ENCODE measurements at regions not wholly inside any gene's neighbourhood (a gene's known extent, or its start where the extent isn't known, plus 50 kb on each side); places are given as distances from the start of the nearest gene placed in this dataset.
A peak's percentile ranks its signal among the peaks of the same experiment; 100 is the strongest.

GRCh38 chr11:26835611-26836010 lies 113.8 kb upstream of the SLC5A12 start:
- Histone ChIP-seq H3K27ac (ENCODE audit: low read depth, low read length) (no peak overlapping the region), H3K27me3 (ENCODE audit: control insufficient read depth in 5 of 5, insufficient read depth in 4 of 5, low read length in 5 of 5) (no peaks in the 10 kb centered on the region), H3K9me3 (ENCODE audit: control insufficient read depth in 5 of 5, low read length in 5 of 5) (no peaks in the 10 kb centered on the region), H3K36me3 (ENCODE audit: control insufficient read depth in 5 of 5, insufficient read depth in 5 of 5, low read length in 5 of 5) (no peaks in the 10 kb centered on the region), H3K4me3 (ENCODE audit: low read depth in 1 of 5, low read length in 5 of 5) (no peak overlapping the region), H3K9ac (ENCODE audit: low read length in 5 of 5) (no peak overlapping the region), H3K4me1 (ENCODE audit: control insufficient read depth in 5 of 5, insufficient read depth in 5 of 5, low read length in 5 of 5) (peaks cover 0 to 18% (median 8%) of the 10 kb centered on the region in 5 donors)

- Histone ChIP-seq H3K4me1 (ENCODE audit: control insufficient read depth in 5 of 5, insufficient read depth in 5 of 5, low read length in 5 of 5) (peaks cover 0 to 23% (median 11%) of the 10 kb centered on the region in 5 donors), H3K27me3 (ENCODE audit: control insufficient read depth in 5 of 5, insufficient read depth in 4 of 5, low read length in 5 of 5) (no peaks in the 10 kb centered on the region), H3K4me3 (ENCODE audit: low read depth in 1 of 5, low read length in 5 of 5) (no peak overlapping the region), H3K27ac (ENCODE audit: low read depth, low read length) (no peak overlapping the region), H3K36me3 (ENCODE audit: control insufficient read depth in 5 of 5, insufficient read depth in 5 of 5, low read length in 5 of 5) (no peaks in the 10 kb centered on the region), H3K9ac (ENCODE audit: low read length in 5 of 5) (no peak overlapping the region), H3K9me3 (ENCODE audit: control insufficient read depth in 5 of 5, low read length in 5 of 5) (no peaks in the 10 kb centered on the region)
These were observed 115.3 kb upstream of the SLC5A12 start for GRCh38 chr11:26837154-26837553.

DNA sequence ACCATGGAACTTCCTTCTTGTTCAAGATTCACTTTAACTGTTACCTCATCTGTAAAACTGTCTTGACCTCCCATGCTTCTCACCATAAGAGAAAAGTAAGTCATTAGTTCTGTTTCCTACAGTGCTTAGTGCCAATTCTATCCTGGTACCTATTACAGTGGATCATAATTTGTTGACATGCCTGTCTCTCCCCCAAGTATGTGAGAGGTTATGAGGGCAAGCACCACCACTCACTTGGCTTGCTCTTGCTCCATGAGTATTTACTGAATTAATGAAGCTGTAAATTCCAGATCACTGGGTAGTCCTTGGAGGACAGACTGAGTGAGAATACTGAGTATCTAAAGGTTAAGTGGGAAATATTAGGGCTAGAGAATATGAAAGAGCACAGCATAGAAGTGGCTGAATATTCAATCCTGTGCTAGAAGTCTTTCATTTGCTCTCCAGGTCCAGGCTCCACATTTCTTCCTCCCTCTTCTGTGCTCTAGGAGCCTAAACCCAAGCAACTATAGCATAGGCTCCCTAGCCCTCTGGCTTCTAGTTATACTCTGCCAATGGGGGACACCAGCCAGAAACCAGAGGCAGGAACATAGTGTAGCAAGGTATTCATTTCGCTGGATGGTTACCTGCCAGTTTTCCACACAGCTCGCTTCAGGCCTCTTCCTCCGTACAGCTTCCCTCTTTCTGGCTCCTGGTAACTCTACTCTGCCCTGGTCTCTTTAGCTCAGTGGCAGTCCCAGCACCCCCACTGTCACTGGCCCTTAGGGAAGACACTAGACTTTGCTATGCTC lies 118.2 kb upstream of the SLC5A12 start:
- H3K4me1 ChIP-seq (ENCODE audit: control insufficient read depth in 5 of 5, insufficient read depth in 5 of 5, low read length in 5 of 5), result peaks cover 0 to 18% (median 12%) of the 10 kb centered on the region in 5 donors
- H3K9me3 ChIP-seq (ENCODE audit: control insufficient read depth in 5 of 5, low read length in 5 of 5), result no peaks in the 10 kb centered on the region
- no peak overlapping the region for H3K27ac ChIP-seq (ENCODE audit: low read depth, low read length)
- no peaks in the 10 kb centered on the region for H3K27me3 ChIP-seq (ENCODE audit: control insufficient read depth in 5 of 5, insufficient read depth in 4 of 5, low read length in 5 of 5)
- H3K9ac ChIP-seq (ENCODE audit: low read length in 5 of 5), result no peak overlapping the region
- H3K4me3 ChIP-seq (ENCODE audit: low read depth in 1 of 5, low read length in 5 of 5), result no peak overlapping the region
- no peaks in the 10 kb centered on the region for H3K36me3 ChIP-seq (ENCODE audit: control insufficient read depth in 5 of 5, insufficient read depth in 5 of 5, low read length in 5 of 5)

DNA sequence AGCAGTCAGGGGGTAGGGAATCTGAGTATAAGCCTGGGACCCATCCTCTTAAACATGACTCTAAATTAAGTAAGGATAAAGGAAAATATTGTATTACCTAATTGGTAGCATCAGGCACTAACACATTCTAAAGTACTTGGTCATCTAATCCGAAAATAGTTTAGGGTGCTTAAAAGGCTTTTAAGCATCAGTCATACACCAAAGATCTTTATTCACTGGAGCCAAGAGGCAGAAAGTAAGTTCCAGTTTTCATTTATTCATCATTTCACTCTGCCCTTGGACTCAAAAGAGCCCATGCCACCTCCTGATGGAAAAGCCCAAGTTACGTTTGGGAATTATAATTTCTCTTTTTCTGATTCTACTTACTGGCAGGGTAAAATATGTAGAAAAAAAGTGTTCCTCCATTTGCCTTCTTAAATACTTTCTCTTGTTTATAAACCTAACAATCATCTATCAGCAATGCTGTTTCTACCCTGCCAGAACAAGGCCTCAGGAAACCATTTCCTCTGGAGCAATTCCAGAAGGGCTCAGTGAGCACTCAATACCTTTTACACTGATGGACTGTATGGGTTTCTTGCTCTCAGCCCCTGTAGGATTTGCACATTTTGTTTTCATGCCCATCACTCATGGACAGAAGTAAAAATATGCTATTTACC lies 120.1 kb upstream of the SLC5A12 start:
- peaks cover 0 to 18% (median 12%) of the 10 kb centered on the region in 5 donors for H3K4me1 ChIP-seq (ENCODE audit: control insufficient read depth in 5 of 5, insufficient read depth in 5 of 5, low read length in 5 of 5)
- no peaks in the 10 kb centered on the region for H3K27me3 ChIP-seq (ENCODE audit: control insufficient read depth in 5 of 5, insufficient read depth in 4 of 5, low read length in 5 of 5)
- no peaks in the 10 kb centered on the region for H3K9me3 ChIP-seq (ENCODE audit: control insufficient read depth in 5 of 5, low read length in 5 of 5)
- H3K4me3 ChIP-seq (ENCODE audit: low read depth in 1 of 5, low read length in 5 of 5), result no peak overlapping the region
- H3K27ac ChIP-seq (ENCODE audit: low read depth, low read length), result no peak overlapping the region
- H3K36me3 ChIP-seq (ENCODE audit: control insufficient read depth in 5 of 5, insufficient read depth in 5 of 5, low read length in 5 of 5), result no peaks in the 10 kb centered on the region
- no peak overlapping the region for H3K9ac ChIP-seq (ENCODE audit: low read length in 5 of 5)

DNA sequence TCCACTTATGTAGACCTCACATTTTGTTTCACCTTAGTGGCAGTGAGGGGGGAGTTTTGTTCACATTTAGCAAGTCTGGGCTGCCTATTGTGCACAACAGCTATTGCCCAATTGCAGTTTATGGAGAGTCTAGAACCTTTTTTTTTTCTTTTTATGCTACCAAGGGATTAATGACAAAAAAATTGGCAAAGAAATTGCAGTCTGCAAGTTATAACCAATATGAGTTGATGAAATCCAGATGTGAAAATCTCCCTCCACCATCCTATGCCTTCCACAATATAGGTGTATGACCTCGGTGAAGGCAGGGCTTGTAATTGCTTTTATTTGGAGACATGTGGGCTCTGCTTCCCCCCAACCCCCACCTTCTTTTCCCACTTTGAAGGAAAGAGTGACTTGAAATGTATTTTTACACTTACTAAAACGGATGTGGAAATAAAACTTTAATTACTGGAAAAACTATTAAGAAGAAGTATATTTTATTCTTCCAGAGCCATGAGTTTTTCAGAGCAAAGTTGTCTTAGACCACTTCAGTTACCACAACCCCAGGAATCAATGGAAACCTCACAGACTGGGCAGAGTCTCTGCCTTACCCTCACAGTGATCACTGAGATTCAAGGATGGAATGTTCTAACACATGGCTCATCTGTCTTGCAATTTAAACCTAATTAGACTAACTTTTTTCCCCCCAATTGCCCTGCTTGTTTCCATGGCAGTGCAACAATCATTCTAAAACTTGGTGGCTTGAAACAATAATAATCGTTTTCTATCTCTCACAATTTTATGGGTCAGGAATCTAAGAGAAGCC lies 120.8 kb upstream of the SLC5A12 start:
- no peaks in the 10 kb centered on the region for H3K36me3 ChIP-seq (ENCODE audit: control insufficient read depth in 5 of 5, insufficient read depth in 5 of 5, low read length in 5 of 5)
- H3K27ac ChIP-seq (ENCODE audit: low read depth, low read length), result no peak overlapping the region
- no peaks in the 10 kb centered on the region for H3K9me3 ChIP-seq (ENCODE audit: control insufficient read depth in 5 of 5, low read length in 5 of 5)
- H3K4me1 ChIP-seq (ENCODE audit: control insufficient read depth in 5 of 5, insufficient read depth in 5 of 5, low read length in 5 of 5), result peaks cover 0 to 22% (median 15%) of the 10 kb centered on the region in 5 donors
- H3K4me3 ChIP-seq (ENCODE audit: low read depth in 1 of 5, low read length in 5 of 5), result no peak overlapping the region
- H3K27me3 ChIP-seq (ENCODE audit: control insufficient read depth in 5 of 5, insufficient read depth in 4 of 5, low read length in 5 of 5), result no peaks in the 10 kb centered on the region
- no peak overlapping the region for H3K9ac ChIP-seq (ENCODE audit: low read length in 5 of 5)

GRCh38 chr11:26843539-26843938 lies 121.7 kb upstream of the SLC5A12 start:
- no peaks in the 10 kb centered on the region for H3K36me3 ChIP-seq (ENCODE audit: control insufficient read depth in 5 of 5, insufficient read depth in 5 of 5, low read length in 5 of 5)
- no peaks in the 10 kb centered on the region for H3K9me3 ChIP-seq (ENCODE audit: control insufficient read depth in 5 of 5, low read length in 5 of 5)
- H3K27ac ChIP-seq (ENCODE audit: low read depth, low read length), result no peak overlapping the region
- H3K4me3 ChIP-seq (ENCODE audit: low read depth in 1 of 5, low read length in 5 of 5), result no peak overlapping the region
- no peak overlapping the region for H3K9ac ChIP-seq (ENCODE audit: low read length in 5 of 5)
- no peaks in the 10 kb centered on the region for H3K27me3 ChIP-seq (ENCODE audit: control insufficient read depth in 5 of 5, insufficient read depth in 4 of 5, low read length in 5 of 5)
- peaks cover 0 to 30% (median 22%) of the 10 kb centered on the region in 5 donors for H3K4me1 ChIP-seq (ENCODE audit: control insufficient read depth in 5 of 5, insufficient read depth in 5 of 5, low read length in 5 of 5)

GRCh38 chr11:26844963-26845362 lies 123.1 kb upstream of the SLC5A12 start:
- H3K4me3 ChIP-seq (ENCODE audit: low read depth in 1 of 5, low read length in 5 of 5), result no peak overlapping the region
- H3K27ac ChIP-seq (ENCODE audit: low read depth, low read length), result no peak overlapping the region
- H3K4me1 ChIP-seq (ENCODE audit: control insufficient read depth in 5 of 5, insufficient read depth in 5 of 5, low read length in 5 of 5), result peaks cover 0 to 38% (median 31%) of the 10 kb centered on the region in 5 donors
- H3K36me3 ChIP-seq (ENCODE audit: control insufficient read depth in 5 of 5, insufficient read depth in 5 of 5, low read length in 5 of 5), result no peaks in the 10 kb centered on the region
- no peaks in the 10 kb centered on the region for H3K9me3 ChIP-seq (ENCODE audit: control insufficient read depth in 5 of 5, low read length in 5 of 5)
- H3K9ac ChIP-seq (ENCODE audit: low read length in 5 of 5), result no peak overlapping the region
- no peaks in the 10 kb centered on the region for H3K27me3 ChIP-seq (ENCODE audit: control insufficient read depth in 5 of 5, insufficient read depth in 4 of 5, low read length in 5 of 5)

GRCh38 chr11:26846227-26846626 lies 124.4 kb upstream of the SLC5A12 start:
- Histone ChIP-seq H3K36me3 (ENCODE audit: control insufficient read depth in 5 of 5, insufficient read depth in 5 of 5, low read length in 5 of 5) (no peaks in the 10 kb centered on the region), H3K27ac (ENCODE audit: low read depth, low read length) (no peak overlapping the region), H3K27me3 (ENCODE audit: control insufficient read depth in 5 of 5, insufficient read depth in 4 of 5, low read length in 5 of 5) (no peaks in the 10 kb centered on the region), H3K4me1 (ENCODE audit: control insufficient read depth in 5 of 5, insufficient read depth in 5 of 5, low read length in 5 of 5) (peaks cover 0 to 37% (median 31%) of the 10 kb centered on the region in 5 donors), H3K9me3 (ENCODE audit: control insufficient read depth in 5 of 5, low read length in 5 of 5) (no peaks in the 10 kb centered on the region), H3K9ac (ENCODE audit: low read length in 5 of 5) (no peak overlapping the region), H3K4me3 (ENCODE audit: low read depth in 1 of 5, low read length in 5 of 5) (no peak overlapping the region)

GRCh38 chr11:26847459-26847858 lies 125.6 kb upstream of the SLC5A12 start:
- Histone ChIP-seq H3K9ac (ENCODE audit: low read length in 5 of 5) (no peak overlapping the region), H3K27me3 (ENCODE audit: control insufficient read depth in 5 of 5, insufficient read depth in 4 of 5, low read length in 5 of 5) (no peaks in the 10 kb centered on the region), H3K27ac (ENCODE audit: low read depth, low read length) (peak overlapping the region; percentile 38), H3K4me3 (ENCODE audit: low read depth in 1 of 5, low read length in 5 of 5) (no peak overlapping the region), H3K36me3 (ENCODE audit: control insufficient read depth in 5 of 5, insufficient read depth in 5 of 5, low read length in 5 of 5) (no peaks in the 10 kb centered on the region), H3K9me3 (ENCODE audit: control insufficient read depth in 5 of 5, low read length in 5 of 5) (no peaks in the 10 kb centered on the region), H3K4me1 (ENCODE audit: control insufficient read depth in 5 of 5, insufficient read depth in 5 of 5, low read length in 5 of 5) (peaks cover 0 to 28% (median 21%) of the 10 kb centered on the region in 5 donors)

- Histone ChIP-seq H3K27me3 (ENCODE audit: control insufficient read depth in 5 of 5, insufficient read depth in 4 of 5, low read length in 5 of 5) (no peaks in the 10 kb centered on the region), H3K4me1 (ENCODE audit: control insufficient read depth in 5 of 5, insufficient read depth in 5 of 5, low read length in 5 of 5) (peaks cover 0 to 24% (median 19%) of the 10 kb centered on the region in 5 donors), H3K9me3 (ENCODE audit: control insufficient read depth in 5 of 5, low read length in 5 of 5) (no peaks in the 10 kb centered on the region), H3K4me3 (ENCODE audit: low read depth in 1 of 5, low read length in 5 of 5) (no peak overlapping the region), H3K9ac (ENCODE audit: low read length in 5 of 5) (no peak overlapping the region), H3K27ac (ENCODE audit: low read depth, low read length) (peak overlapping the region; percentile 38), H3K36me3 (ENCODE audit: control insufficient read depth in 5 of 5, insufficient read depth in 5 of 5, low read length in 5 of 5) (no peaks in the 10 kb centered on the region)
These were observed 126.1 kb upstream of the SLC5A12 start for GRCh38 chr11:26847977-26848376.

Measured in subcutaneous abdominal adipose tissue (tissue), 5 donors.